ENCODE measurements at regions not wholly inside any gene's neighbourhood (a gene's known extent, or its start where the extent isn't known, plus 50 kb on each side); places are given as distances from the start of the nearest gene placed in this dataset.

- TF ChIP-seq EZH2phosphoT487 (IDR thresholded peaks at IDR 0.05; ENCODE audit: borderline replicate concordance, low read length) (no peak), EZH2 (IDR thresholded peaks at IDR 0.05; ENCODE audit: low read length, unreplicated experiment) (no peak), CTCF (conservative IDR thresholded peaks at IDR 0.05; ENCODE audit: low read depth, low read length) (no peak)
Measured at GRCh38 chr4:32128549-32128948, 1408.4 kb downstream of the PCDH7 start.
